PFSK-1 (cell line): ENCODE measurements at regions not wholly inside any gene's neighbourhood (a gene's known extent, or its start where the extent isn't known, plus 50 kb on each side); places are given as distances from the start of the nearest gene placed in this dataset.

ENCODE experiments used
- FOXP2 ChIP-seq: optimal IDR thresholded peaks from 2 replicates; pipeline ENCODE3; 2011; ENCODE audit warnings: borderline replicate concordance, control low read depth, inconsistent platforms; ENCODE audit not compliant: insufficient read depth; ENCODE audit errors: extremely low read length, extremely low read depth
- POLR2AphosphoS5 ChIP-seq: IDR thresholded peaks from 2 replicates; pipeline ENCODE4 v1.6.1; 2012; ENCODE audit warnings: low read depth, mild to moderate bottlenecking, control low read depth, low read length, moderate library complexity
- SIN3A ChIP-seq: IDR thresholded peaks from 2 replicates; pipeline ENCODE4 v1.6.1; 2012; ENCODE audit warnings: mild to moderate bottlenecking, low read length, moderate library complexity, borderline replicate concordance; ENCODE audit not compliant: insufficient read depth
- TAF1 ChIP-seq: IDR thresholded peaks from 2 replicates; pipeline ENCODE4 v1.6.1; 2012; ENCODE audit warnings: low read length, control low read depth, borderline replicate concordance; ENCODE audit not compliant: insufficient read depth
- TF ChIP-seq, protein P1 (sequence below), 2 experiments: IDR thresholded peaks; 2 replicates each; pipeline versions ENCODE4 v1.6.1 to v1.8.0; 2011 to 2012; ENCODE audit warnings: low read depth in 2 of 2, low read length in 2 of 2, control low read depth in 1 of 2, inconsistent platforms in 1 of 2, mild to moderate bottlenecking in 1 of 2, moderate library complexity in 1 of 2; ENCODE audit not compliant: insufficient read depth in 1 of 2

DNA sequence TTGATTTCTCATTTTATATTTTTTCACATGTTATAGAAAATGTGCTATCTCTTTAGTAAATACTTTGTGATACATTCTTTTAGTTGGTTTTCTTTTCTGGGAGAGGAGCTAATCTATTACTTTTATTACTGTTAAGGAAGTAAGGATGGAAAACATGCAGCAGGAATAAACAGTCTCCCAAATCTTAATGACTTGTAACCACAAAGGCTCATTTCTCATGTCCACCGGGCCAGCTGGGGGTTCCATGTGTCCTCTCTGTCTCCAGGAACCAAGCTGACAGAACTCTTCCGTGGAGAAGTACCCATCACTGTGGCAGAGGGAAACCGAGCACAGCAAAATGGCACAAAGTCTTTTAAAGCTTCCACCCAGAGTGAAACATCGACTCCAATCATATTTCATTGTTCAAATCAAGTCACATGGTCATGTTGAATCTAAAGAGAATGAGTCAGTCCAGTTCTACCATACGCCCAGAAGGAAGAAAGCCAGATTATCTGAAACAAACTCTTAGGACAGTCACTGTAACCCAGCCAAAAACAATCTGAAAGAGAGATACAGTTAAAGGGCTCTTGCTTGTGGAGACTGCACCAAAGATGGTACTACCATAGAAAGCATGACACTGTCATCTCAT lies 97.1 kb upstream of the CDH6 start:
- TF ChIP-seq, protein P1, sequence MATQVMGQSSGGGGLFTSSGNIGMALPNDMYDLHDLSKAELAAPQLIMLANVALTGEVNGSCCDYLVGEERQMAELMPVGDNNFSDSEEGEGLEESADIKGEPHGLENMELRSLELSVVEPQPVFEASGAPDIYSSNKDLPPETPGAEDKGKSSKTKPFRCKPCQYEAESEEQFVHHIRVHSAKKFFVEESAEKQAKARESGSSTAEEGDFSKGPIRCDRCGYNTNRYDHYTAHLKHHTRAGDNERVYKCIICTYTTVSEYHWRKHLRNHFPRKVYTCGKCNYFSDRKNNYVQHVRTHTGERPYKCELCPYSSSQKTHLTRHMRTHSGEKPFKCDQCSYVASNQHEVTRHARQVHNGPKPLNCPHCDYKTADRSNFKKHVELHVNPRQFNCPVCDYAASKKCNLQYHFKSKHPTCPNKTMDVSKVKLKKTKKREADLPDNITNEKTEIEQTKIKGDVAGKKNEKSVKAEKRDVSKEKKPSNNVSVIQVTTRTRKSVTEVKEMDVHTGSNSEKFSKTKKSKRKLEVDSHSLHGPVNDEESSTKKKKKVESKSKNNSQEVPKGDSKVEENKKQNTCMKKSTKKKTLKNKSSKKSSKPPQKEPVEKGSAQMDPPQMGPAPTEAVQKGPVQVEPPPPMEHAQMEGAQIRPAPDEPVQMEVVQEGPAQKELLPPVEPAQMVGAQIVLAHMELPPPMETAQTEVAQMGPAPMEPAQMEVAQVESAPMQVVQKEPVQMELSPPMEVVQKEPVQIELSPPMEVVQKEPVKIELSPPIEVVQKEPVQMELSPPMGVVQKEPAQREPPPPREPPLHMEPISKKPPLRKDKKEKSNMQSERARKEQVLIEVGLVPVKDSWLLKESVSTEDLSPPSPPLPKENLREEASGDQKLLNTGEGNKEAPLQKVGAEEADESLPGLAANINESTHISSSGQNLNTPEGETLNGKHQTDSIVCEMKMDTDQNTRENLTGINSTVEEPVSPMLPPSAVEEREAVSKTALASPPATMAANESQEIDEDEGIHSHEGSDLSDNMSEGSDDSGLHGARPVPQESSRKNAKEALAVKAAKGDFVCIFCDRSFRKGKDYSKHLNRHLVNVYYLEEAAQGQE (IDR thresholded peaks at IDR 0.05; ENCODE audit: insufficient read depth in 1 of 2, low read depth in 2 of 2, low read length in 2 of 2): no peak
- TF ChIP-seq SIN3A: no peak
- no peak for TF ChIP-seq POLR2AphosphoS5
- no peak for TF ChIP-seq TAF1
- TF ChIP-seq FOXP2: no peak

DNA sequence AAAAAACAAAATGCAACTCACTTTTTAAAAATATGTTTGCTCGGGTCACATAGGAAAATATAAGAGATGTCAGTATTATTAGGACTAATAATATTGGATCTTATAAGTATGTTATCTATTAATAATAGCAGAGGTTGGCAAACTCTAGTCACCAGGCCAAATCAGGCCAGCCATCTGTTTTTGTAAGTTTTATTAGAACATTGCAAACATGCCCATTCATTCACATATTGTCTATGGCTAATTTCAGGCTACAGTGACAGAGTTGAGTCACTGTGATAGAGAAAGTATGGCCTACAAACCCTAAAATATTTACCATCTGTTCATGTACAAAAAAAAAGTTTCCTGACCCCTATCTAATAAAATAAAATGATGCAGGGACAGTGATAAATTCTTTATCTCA lies 97.7 kb upstream of the CDH6 start:
- no peak for TF ChIP-seq SIN3A
- TF ChIP-seq FOXP2: no peak
- TF ChIP-seq, protein P1 (IDR thresholded peaks at IDR 0.05; ENCODE audit: insufficient read depth in 1 of 2, low read depth in 2 of 2, low read length in 2 of 2): no peak
- no peak for TF ChIP-seq TAF1
- no peak for TF ChIP-seq POLR2AphosphoS5

DNA sequence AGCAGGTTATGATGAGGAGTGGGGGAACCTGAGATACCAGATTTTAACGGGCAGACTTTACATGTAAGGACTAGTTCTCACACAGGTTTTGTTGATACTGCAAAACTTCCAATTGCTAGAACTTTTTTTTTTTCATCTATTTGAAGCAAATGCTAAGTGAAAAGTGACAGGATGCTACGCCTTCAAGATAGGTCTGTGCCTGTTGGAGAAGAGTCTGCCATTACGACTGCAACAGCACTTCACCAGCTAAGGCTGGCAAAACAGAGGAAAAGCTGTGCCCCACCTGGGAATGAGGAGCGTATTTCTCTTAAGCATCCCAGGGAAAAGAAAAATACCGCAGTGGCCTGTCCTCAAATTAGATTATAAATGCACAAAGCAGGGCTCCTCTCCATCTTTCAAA lies 102.0 kb upstream of the CDH6 start:
- no peak for TF ChIP-seq POLR2AphosphoS5

DNA sequence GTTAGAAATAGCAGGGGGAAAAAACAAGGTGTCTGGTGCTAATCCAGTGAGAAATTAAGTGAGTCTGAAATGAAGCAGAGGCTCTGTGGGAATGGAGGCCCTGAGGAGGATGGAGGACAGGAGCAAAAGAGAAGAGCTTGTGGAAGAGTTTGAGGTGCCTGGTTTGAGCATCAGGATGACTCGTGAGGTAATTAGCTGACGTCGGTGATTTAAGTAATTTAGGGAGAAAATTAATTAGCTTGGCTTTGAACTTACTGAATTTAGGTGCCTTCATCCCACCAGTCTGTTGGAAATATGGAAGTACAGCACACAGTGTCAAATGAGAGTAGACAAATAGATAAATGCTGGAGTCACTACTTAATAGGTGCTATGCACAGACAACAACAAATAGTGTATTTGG lies 103.0 kb upstream of the CDH6 start:
- no peak for TF ChIP-seq POLR2AphosphoS5
- TF ChIP-seq SIN3A: no peak

DNA sequence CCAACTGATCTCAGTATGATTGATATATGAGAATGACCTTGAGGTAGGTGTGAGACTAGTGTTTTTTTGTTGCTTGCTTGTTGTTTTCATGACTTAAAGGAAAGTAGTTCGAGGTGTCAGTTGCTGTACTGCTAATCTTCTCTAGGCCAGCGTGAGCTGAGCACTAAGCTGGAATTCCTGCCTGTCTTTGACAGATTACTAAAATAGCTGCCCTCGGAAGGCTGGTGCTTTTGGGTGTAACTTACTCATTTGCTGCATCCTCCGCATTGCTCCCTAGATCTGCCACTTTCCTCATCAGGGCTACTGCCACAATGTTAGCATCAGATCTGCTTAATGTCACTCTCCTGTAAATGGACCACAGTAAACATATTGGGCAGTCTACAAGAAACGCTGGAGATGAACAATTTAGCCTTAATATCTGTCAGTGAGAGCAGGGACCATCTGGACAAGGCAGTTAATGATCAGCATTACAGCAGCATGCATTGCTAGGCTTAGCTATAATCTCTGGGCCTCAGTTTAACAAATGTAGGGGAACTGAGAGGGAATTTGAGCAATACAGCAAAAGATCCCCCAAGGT lies 106.6 kb upstream of the CDH6 start:
- TF ChIP-seq, protein P1 (IDR thresholded peaks at IDR 0.05; ENCODE audit: insufficient read depth in 1 of 2, low read depth in 2 of 2, low read length in 2 of 2): no peak
- TF ChIP-seq TAF1: no peak
- TF ChIP-seq FOXP2: no peak
- TF ChIP-seq POLR2AphosphoS5: no peak
- TF ChIP-seq SIN3A: no peak

DNA sequence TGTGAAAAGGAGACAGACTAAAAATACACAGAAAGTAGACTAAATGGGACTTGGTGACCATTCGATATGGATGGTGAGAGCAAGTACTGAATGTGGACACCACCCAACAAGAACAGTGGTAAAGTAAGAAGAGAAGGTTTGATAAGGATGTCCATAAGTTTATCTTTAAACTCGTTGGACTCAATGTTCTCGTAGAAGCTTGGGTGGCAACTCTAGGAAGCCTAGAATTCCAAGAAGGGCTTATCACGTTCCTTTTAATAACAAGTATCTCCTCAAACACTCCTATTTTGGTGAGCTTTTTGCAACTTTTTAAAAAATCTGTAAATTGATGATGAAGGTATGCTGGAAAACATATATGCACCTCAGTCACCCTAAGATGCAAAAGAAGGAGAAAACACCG lies 108.6 kb upstream of the CDH6 start:
- TF ChIP-seq TAF1 (no peak), SIN3A (no peak), POLR2AphosphoS5 (no peak), FOXP2 (no peak)
- TF ChIP-seq, protein P1 (IDR thresholded peaks at IDR 0.05; ENCODE audit: insufficient read depth in 1 of 2, low read depth in 2 of 2, low read length in 2 of 2): no peak
